ENCODE measurements at regions not wholly inside any gene's neighbourhood (a gene's known extent, or its start where the extent isn't known, plus 50 kb on each side); places are given as distances from the start of the nearest gene placed in this dataset.

GRCh38 chr1:87636198-87636892, 307.7 kb downstream of the LMO4 start:
- no peak for FAIRE-seq

GRCh38 chr1:87638636-87639035, 310.0 kb downstream of the LMO4 start:
- FAIRE-seq = no peak

GRCh38 chr1:87641996-87642395, 313.3 kb downstream of the LMO4 start:
- no peak for FAIRE-seq

GRCh38 chr1:87642581-87643221, 314.0 kb downstream of the LMO4 start:
- FAIRE-seq = no peak

GRCh38 chr1:87644033-87644578, 315.4 kb downstream of the LMO4 start:
- no peak for FAIRE-seq

GRCh38 chr1:87644579-87645190, 316.0 kb downstream of the LMO4 start:
- FAIRE-seq = no peak

- FAIRE-seq = no peak
These were observed 318.9 kb downstream of the LMO4 start for GRCh38 chr1:87647430-87648177.

GRCh38 chr1:87648323-87649119, 319.8 kb downstream of the LMO4 start:
- no peak for FAIRE-seq

- FAIRE-seq = no peak
These were observed 321.6 kb downstream of the LMO4 start for GRCh38 chr1:87650306-87650705.

- no peak for FAIRE-seq
These were observed 323.5 kb downstream of the LMO4 start for GRCh38 chr1:87652176-87652575.

GRCh38 chr1:87665151-87665550, 336.5 kb downstream of the LMO4 start:
- FAIRE-seq = no peak

GRCh38 chr1:87666681-87667080, 338.0 kb downstream of the LMO4 start:
- no peak for FAIRE-seq

- no peak for FAIRE-seq
These were observed 341.0 kb downstream of the LMO4 start for GRCh38 chr1:87669674-87670073.

GRCh38 chr1:87673309-87673708, 344.6 kb downstream of the LMO4 start:
- no peak for FAIRE-seq

- FAIRE-seq = no peak
These were observed 345.1 kb downstream of the LMO4 start for GRCh38 chr1:87673748-87674147.

GRCh38 chr1:87674791-87675190, 346.1 kb downstream of the LMO4 start:
- FAIRE-seq = no peak

GRCh38 chr1:87678266-87678665, 349.6 kb downstream of the LMO4 start:
- no peak for FAIRE-seq

GRCh38 chr1:87682565-87682964, 353.9 kb downstream of the LMO4 start:
- no peak for FAIRE-seq

- no peak for FAIRE-seq
These were observed 354.7 kb downstream of the LMO4 start for GRCh38 chr1:87683196-87683956.

- no peak for FAIRE-seq
These were observed 355.5 kb downstream of the LMO4 start for GRCh38 chr1:87684194-87684593.

GRCh38 chr1:87684713-87685205, 356.1 kb downstream of the LMO4 start:
- FAIRE-seq = peak; percentile 13

Measured in TTC549 (cell line).